ENCODE measurements at regions not wholly inside any gene's neighbourhood (a gene's known extent, or its start where the extent isn't known, plus 50 kb on each side); places are given as distances from the start of the nearest gene placed in this dataset.

GRCh38 chr7:46682836-46683624 is 762.0 kb upstream of the IGFBP3 start:
- no peak for TF ChIP-seq CTCF (IDR thresholded peaks at IDR 0.05; ENCODE audit: insufficient read depth, missing control alignments)
- no peak for FAIRE-seq
- no peak for DNase-seq (ENCODE audit: insufficient read length, low spot score)

GRCh38 chr7:46681865-46682503 is 760.9 kb upstream of the IGFBP3 start:
- DNase-seq (ENCODE audit: insufficient read length, low spot score) (no peak), FAIRE-seq (no peak)
- TF ChIP-seq CTCF (IDR thresholded peaks at IDR 0.05; ENCODE audit: insufficient read depth, missing control alignments) = no peak

- TF ChIP-seq CTCF (IDR thresholded peaks at IDR 0.05; ENCODE audit: insufficient read depth, missing control alignments) = no peak
- no peak for DNase-seq (ENCODE audit: insufficient read length, low spot score)
- no peak for FAIRE-seq
Measured at GRCh38 chr7:46680147-46680546, 759.1 kb upstream of the IGFBP3 start.

- no peak for FAIRE-seq
- no peak for DNase-seq (ENCODE audit: insufficient read length, low spot score)
- TF ChIP-seq CTCF (IDR thresholded peaks at IDR 0.05; ENCODE audit: insufficient read depth, missing control alignments) = no peak
Measured at GRCh38 chr7:46679671-46680070, 758.6 kb upstream of the IGFBP3 start.

- no peak for DNase-seq (ENCODE audit: insufficient read length, low spot score)
- no peak for TF ChIP-seq CTCF (IDR thresholded peaks at IDR 0.05; ENCODE audit: insufficient read depth, missing control alignments)
- FAIRE-seq = no peak
Measured at GRCh38 chr7:46678421-46678820, 757.3 kb upstream of the IGFBP3 start.

- FAIRE-seq (no peak), DNase-seq (ENCODE audit: insufficient read length, low spot score) (no peak)
- TF ChIP-seq CTCF (IDR thresholded peaks at IDR 0.05; ENCODE audit: insufficient read depth, missing control alignments) = no peak
Measured at GRCh38 chr7:46675456-46675855, 754.4 kb upstream of the IGFBP3 start.

GRCh38 chr7:46672861-46673260 is 751.8 kb upstream of the IGFBP3 start:
- no peak for TF ChIP-seq CTCF (IDR thresholded peaks at IDR 0.05; ENCODE audit: insufficient read depth, missing control alignments)
- DNase-seq (ENCODE audit: insufficient read length, low spot score) (no peak), FAIRE-seq (no peak)
